SK-N-SH treated with all-trans-retinoic acid at 6 μM for 48 hours (cell line): ENCODE measurements at regions not wholly inside any gene's neighbourhood (a gene's known extent, or its start where the extent isn't known, plus 50 kb on each side); places are given as distances from the start of the nearest gene placed in this dataset.

Experiments used
- ARNTL ChIP-seq: fragments of 450-650 bp; formaldehyde crosslinking; IDR thresholded peaks from 2 replicates; pipeline ENCODE4 v1.5.0; 2020; ENCODE audit warnings: low read depth, mild to moderate bottlenecking, moderate library complexity, borderline replicate concordance
- GLIS3 ChIP-seq: fragments of 250-450 bp; sonication (Bioruptor Pico); IDR thresholded peaks from 2 replicates; pipeline ENCODE4 v1.5.0; 2020; ENCODE audit warnings: mild to moderate bottlenecking, moderate library complexity
- OSR1 ChIP-seq: fragments of 250-450 bp; sonication (Bioruptor Pico); IDR thresholded peaks from 2 replicates; pipeline ENCODE4 v1.8.0; 2022; ENCODE audit warnings: moderate library complexity, mild to moderate bottlenecking, inconsistent platforms
- POU6F1 ChIP-seq: fragments of 250-450 bp; sonication (Bioruptor Pico); IDR thresholded peaks from 2 replicates; pipeline ENCODE4 v1.8.0; 2021; ENCODE audit warnings: low read depth, mild to moderate bottlenecking, moderate library complexity, borderline replicate concordance
- PPARA ChIP-seq: fragments of 250-450 bp; sonication (Bioruptor Pico); IDR thresholded peaks from 2 replicates; pipeline ENCODE4 v1.5.0; 2020; ENCODE audit warnings: mild to moderate bottlenecking, borderline replicate concordance
- TOX ChIP-seq: fragments of 250-450 bp; sonication (Bioruptor Pico); IDR thresholded peaks from 2 replicates; pipeline ENCODE4 v1.8.0; 2021; ENCODE audit warnings: mild to moderate bottlenecking, moderate library complexity, borderline replicate concordance
- ZFP3 ChIP-seq: fragments of 250-450 bp; sonication (Bioruptor Pico); IDR thresholded peaks from 2 replicates; pipeline ENCODE4 v1.5.0; 2020; ENCODE audit warnings: mild to moderate bottlenecking, moderate library complexity
- ZNF565 ChIP-seq: fragments of 450-650 bp; formaldehyde crosslinking; conservative IDR thresholded peaks from 2 replicates; pipeline ENCODE4 v1.5.0; 2020; ENCODE audit warnings: low read depth, mild to moderate bottlenecking, moderate library complexity
- TF ChIP-seq, protein P1 (sequence below): fragments of 250-450 bp; sonication (Bioruptor Pico); IDR thresholded peaks from 2 replicates; pipeline ENCODE4 v1.8.0; 2020; ENCODE audit warnings: mild to moderate bottlenecking, moderate library complexity, borderline replicate concordance
- TF ChIP-seq, protein P2 (sequence below): fragments of 250-450 bp; sonication (Bioruptor Pico); IDR thresholded peaks from 2 replicates; pipeline ENCODE4 v1.5.1; 2020; ENCODE audit warnings: low read depth, mild to moderate bottlenecking, moderate library complexity

DNA sequence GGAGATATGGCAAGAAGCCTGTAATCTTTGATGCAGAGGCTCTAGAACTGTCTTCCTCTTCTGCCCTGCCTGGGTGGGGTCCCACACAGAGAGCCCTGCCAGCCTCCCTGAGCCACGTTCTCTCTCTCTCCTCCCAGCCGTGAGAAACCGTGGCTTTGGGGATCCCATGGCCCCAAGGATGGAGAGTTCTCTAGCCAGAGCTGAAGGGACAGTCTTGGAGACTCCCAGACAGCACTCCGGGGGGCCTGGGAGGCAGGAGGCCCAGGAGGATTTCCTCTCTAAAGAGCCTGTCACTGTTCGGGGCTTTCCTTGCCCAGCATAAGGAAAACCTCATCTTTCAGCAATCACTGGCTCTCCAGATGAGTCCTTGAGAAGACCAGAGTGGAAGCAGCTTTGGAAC is 227.1 kb downstream of the ARHGAP12 start:
- TF ChIP-seq ZFP3 (CRISPR knock-in tag): no peak
- TF ChIP-seq, protein P1, sequence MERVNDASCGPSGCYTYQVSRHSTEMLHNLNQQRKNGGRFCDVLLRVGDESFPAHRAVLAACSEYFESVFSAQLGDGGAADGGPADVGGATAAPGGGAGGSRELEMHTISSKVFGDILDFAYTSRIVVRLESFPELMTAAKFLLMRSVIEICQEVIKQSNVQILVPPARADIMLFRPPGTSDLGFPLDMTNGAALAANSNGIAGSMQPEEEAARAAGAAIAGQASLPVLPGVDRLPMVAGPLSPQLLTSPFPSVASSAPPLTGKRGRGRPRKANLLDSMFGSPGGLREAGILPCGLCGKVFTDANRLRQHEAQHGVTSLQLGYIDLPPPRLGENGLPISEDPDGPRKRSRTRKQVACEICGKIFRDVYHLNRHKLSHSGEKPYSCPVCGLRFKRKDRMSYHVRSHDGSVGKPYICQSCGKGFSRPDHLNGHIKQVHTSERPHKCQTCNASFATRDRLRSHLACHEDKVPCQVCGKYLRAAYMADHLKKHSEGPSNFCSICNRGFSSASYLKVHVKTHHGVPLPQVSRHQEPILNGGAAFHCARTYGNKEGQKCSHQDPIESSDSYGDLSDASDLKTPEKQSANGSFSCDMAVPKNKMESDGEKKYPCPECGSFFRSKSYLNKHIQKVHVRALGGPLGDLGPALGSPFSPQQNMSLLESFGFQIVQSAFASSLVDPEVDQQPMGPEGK (CRISPR knock-in tag): no peak
- TF ChIP-seq GLIS3: no peak
- TF ChIP-seq POU6F1 (CRISPR knock-in tag): no peak
- TF ChIP-seq ARNTL: no peak
- no peak for TF ChIP-seq PPARA (CRISPR knock-in tag)
- no peak for TF ChIP-seq ZNF565 (CRISPR knock-in tag)
- no peak for TF ChIP-seq TOX (CRISPR knock-in tag)
- TF ChIP-seq, protein P2, sequence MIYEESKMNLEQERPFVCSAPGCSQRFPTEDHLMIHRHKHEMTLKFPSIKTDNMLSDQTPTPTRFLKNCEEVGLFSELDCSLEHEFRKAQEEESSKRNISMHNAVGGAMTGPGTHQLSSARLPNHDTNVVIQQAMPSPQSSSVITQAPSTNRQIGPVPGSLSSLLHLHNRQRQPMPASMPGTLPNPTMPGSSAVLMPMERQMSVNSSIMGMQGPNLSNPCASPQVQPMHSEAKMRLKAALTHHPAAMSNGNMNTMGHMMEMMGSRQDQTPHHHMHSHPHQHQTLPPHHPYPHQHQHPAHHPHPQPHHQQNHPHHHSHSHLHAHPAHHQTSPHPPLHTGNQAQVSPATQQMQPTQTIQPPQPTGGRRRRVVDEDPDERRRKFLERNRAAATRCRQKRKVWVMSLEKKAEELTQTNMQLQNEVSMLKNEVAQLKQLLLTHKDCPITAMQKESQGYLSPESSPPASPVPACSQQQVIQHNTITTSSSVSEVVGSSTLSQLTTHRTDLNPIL: no peak
- TF ChIP-seq OSR1 (CRISPR knock-in tag): no peak
